Suprapubic skin (tissue), 3 donors: ENCODE measurements at regions not wholly inside any gene's neighbourhood (a gene's known extent, or its start where the extent isn't known, plus 50 kb on each side); places are given as distances from the start of the nearest gene placed in this dataset.

Source experiments
- POLR2A ChIP-seq, 2 donors: fragments of 450-650 bp; IDR thresholded peaks; one replicate each; pipeline ENCODE4 v1.6.1; 2017; ENCODE audit warnings: antibody characterized with exemption in 2 of 2, mild to moderate bottlenecking in 2 of 2, moderate library complexity in 2 of 2
- TF ChIP-seq, protein P1 (sequence below), 2 donors: fragments of 200-600 bp in 1 of 2; fragments of 450-650 bp in 1 of 2; sonication (generic) in 1 of 2; IDR thresholded peaks; one replicate each; pipeline ENCODE4 v1.5.1; 2016 to 2019; ENCODE audit warnings: antibody characterized with exemption in 2 of 2, mild to moderate bottlenecking in 1 of 2, moderate library complexity in 1 of 2

DNA sequence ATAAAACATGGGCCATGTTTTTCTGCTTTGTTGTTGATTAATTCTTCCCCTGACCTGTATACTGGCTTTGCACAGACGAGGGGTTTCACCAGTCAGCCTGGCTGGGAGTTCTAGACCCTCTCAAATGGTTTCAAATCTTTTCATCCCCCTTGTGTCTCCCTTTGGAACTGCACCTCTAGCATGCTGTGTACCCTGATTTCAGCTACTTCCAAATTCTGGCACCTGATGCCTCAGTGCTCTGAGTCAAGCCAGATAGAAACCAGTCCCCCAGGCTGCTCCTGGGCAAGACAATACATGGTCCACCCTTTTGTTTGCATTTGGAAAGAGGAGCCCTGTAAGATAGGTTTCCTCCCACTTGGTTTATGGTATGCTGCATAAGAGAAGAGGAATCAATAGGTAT, 290.2 kb downstream of the BTBD3 start:
- TF ChIP-seq, protein P1, sequence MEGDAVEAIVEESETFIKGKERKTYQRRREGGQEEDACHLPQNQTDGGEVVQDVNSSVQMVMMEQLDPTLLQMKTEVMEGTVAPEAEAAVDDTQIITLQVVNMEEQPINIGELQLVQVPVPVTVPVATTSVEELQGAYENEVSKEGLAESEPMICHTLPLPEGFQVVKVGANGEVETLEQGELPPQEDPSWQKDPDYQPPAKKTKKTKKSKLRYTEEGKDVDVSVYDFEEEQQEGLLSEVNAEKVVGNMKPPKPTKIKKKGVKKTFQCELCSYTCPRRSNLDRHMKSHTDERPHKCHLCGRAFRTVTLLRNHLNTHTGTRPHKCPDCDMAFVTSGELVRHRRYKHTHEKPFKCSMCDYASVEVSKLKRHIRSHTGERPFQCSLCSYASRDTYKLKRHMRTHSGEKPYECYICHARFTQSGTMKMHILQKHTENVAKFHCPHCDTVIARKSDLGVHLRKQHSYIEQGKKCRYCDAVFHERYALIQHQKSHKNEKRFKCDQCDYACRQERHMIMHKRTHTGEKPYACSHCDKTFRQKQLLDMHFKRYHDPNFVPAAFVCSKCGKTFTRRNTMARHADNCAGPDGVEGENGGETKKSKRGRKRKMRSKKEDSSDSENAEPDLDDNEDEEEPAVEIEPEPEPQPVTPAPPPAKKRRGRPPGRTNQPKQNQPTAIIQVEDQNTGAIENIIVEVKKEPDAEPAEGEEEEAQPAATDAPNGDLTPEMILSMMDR (IDR thresholded peaks at IDR 0.05): peak in 1 of 2 donors; percentile 34
- no peak for TF ChIP-seq POLR2A (IDR thresholded peaks at IDR 0.05)
